ENCODE measurements at regions not wholly inside any gene's neighbourhood (a gene's known extent, or its start where the extent isn't known, plus 50 kb on each side); places are given as distances from the start of the nearest gene placed in this dataset.

- TF ChIP-seq CTCF (IDR thresholded peaks at IDR 0.05 in 8 of 11, conservative IDR thresholded peaks at IDR 0.05 in 3 of 11) = no peak
- no peak for TF ChIP-seq POLR2A (IDR thresholded peaks at IDR 0.05)
- TF ChIP-seq POLR2AphosphoS5 (IDR thresholded peaks at IDR 0.05) = no peak
Observed at GRCh38 chr3:157588386-157589060, 85.3 kb upstream of the VEPH1 start.
